Natural killer cell (primary cell): ENCODE measurements at regions not wholly inside any gene's neighbourhood (a gene's known extent, or its start where the extent isn't known, plus 50 kb on each side); places are given as distances from the start of the nearest gene placed in this dataset.

Experiments used
- ATAC-seq, 3 donors: fragments of 150-1000 bp in 2 of 3; fragments of 200-7000 bp in 1 of 3; cut with Tn5 transposase; 1 replicate in 1 of 3; 2 replicates in 2 of 3; pipeline ENCODE4 v1.10.0; 2021; ENCODE audit warnings: mild to moderate bottlenecking in 2 of 3, moderate library complexity in 2 of 3
- DNase-seq, 2 donors: peaks; one replicate each; pipeline versions ENCODE4 v3.0.0 to v3.0.0-alpha.2; 2013 to 2021; ENCODE audit warnings: mixed read lengths in 1 of 2
- H3K27ac ChIP-seq: one replicate; pipeline ENCODE4 v1.5.1; 2013; ENCODE audit warnings: mild to moderate bottlenecking, low read length
- H3K27me3 ChIP-seq: one replicate; pipeline ENCODE4 v1.6.1; 2013; ENCODE audit warnings: low read length; ENCODE audit not compliant: control insufficient read depth, insufficient read depth
- H3K36me3 ChIP-seq: one replicate; pipeline ENCODE4 v1.6.1; 2013; ENCODE audit warnings: low read length; ENCODE audit not compliant: control insufficient read depth, insufficient read depth
- H3K4me1 ChIP-seq: one replicate; pipeline ENCODE4 v1.6.1; 2013; ENCODE audit warnings: low read length; ENCODE audit not compliant: control insufficient read depth, insufficient read depth
- H3K4me3 ChIP-seq: one replicate; pipeline ENCODE4 v1.5.1; 2013; ENCODE audit warnings: low read length
- H3K9me3 ChIP-seq: one replicate; pipeline ENCODE4 v1.6.1; 2013; ENCODE audit warnings: low read length; ENCODE audit not compliant: control insufficient read depth, insufficient read depth
- H3K27ac Mint-ChIP-seq, 2 donors: one replicate each; pipeline ENCODE4 v1.8.0; 2022; ENCODE audit warnings: mild to moderate bottlenecking in 2 of 2, mixed read lengths in 2 of 2, moderate library complexity in 1 of 2
- H3K27me3 Mint-ChIP-seq, 2 donors: one replicate each; pipeline ENCODE4 v1.8.0; 2022; ENCODE audit warnings: low read depth in 2 of 2, mixed read lengths in 2 of 2
- H3K36me3 Mint-ChIP-seq: one replicate; pipeline ENCODE4 v1.8.0; 2022; ENCODE audit warnings: mixed read lengths
- H3K4me1 Mint-ChIP-seq, 2 donors: one replicate each; pipeline ENCODE4 v1.8.0; 2022; ENCODE audit warnings: mixed read lengths in 2 of 2
- H3K4me3 Mint-ChIP-seq: one replicate; pipeline ENCODE4 v1.8.0; 2022; ENCODE audit warnings: mild to moderate bottlenecking, moderate library complexity, mixed read lengths
- H3K9me3 Mint-ChIP-seq, 2 donors: one replicate each; pipeline ENCODE4 v1.8.0; 2022; ENCODE audit warnings: mixed read lengths in 2 of 2
- WGBS: methylation state at CpG from one replicate; pipeline ENCODE4 v1.1.7; 2013; ENCODE audit warnings: missing lambda C conversion rate; ENCODE audit not compliant: insufficient coverage; 5-methylcytosine and 5-hydroxymethylcytosine counted together
- intact Hi-C: fragments of 100-400 bp; cut with micrococcal nuclease; formaldehyde crosslinking; loops from one replicate; pipeline ENCODE4 v1.14.2; 2022
- TF ChIP-seq, protein P1 (sequence below): fragments of 200-600 bp; IDR thresholded peaks from one replicate; pipeline ENCODE4 v1.8.0; 2022; ENCODE audit warnings: antibody characterized with exemption

DNA sequence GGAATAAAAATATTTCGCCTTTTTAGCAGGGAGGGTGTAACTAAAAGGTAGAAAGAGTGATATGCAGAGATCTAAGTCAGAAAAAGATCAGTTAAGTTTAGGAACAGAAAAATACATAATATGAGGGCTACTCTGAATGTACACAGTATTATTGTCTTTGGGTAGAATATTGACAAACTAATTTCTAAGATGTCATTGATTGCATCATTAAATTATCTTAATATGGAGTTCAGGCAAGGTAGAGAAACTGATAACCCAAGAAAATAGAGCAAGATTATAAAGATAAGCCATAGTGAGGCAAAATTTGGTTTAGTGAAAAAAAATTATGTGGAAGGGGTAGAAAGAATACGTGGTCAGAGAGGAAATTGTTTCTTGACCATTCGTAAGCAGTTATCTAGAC lies 629.0 kb upstream of the NXPH2 start:
- Histone ChIP-seq H3K9me3 (peaks cover 16% of the 10 kb centered on the region), H3K36me3 (no peaks in the 10 kb centered on the region), H3K27me3 (no peaks in the 10 kb centered on the region), H3K4me1 (no peaks in the 10 kb centered on the region), H3K4me3 (no peak overlapping the region), H3K27ac (no peak overlapping the region)
- ATAC-seq (no peak), DNase-seq (no peak)
- Mint-ChIP-seq H3K27me3 (no peaks in the 10 kb centered on the region), H3K4me1 (no peaks in the 10 kb centered on the region), H3K27ac (no peak overlapping the region), H3K9me3 (peaks cover 5 to 18% of the 10 kb centered on the region in 2 donors), H3K36me3 (peaks cover 6% of the 10 kb centered on the region), H3K4me3 (no peak overlapping the region)
- TF ChIP-seq, protein P1, sequence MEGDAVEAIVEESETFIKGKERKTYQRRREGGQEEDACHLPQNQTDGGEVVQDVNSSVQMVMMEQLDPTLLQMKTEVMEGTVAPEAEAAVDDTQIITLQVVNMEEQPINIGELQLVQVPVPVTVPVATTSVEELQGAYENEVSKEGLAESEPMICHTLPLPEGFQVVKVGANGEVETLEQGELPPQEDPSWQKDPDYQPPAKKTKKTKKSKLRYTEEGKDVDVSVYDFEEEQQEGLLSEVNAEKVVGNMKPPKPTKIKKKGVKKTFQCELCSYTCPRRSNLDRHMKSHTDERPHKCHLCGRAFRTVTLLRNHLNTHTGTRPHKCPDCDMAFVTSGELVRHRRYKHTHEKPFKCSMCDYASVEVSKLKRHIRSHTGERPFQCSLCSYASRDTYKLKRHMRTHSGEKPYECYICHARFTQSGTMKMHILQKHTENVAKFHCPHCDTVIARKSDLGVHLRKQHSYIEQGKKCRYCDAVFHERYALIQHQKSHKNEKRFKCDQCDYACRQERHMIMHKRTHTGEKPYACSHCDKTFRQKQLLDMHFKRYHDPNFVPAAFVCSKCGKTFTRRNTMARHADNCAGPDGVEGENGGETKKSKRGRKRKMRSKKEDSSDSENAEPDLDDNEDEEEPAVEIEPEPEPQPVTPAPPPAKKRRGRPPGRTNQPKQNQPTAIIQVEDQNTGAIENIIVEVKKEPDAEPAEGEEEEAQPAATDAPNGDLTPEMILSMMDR: no peak
- 58% methylated on average over 3 of the region's 3 CpGs for WGBS
- intact Hi-C loops: no loop called here

DNA sequence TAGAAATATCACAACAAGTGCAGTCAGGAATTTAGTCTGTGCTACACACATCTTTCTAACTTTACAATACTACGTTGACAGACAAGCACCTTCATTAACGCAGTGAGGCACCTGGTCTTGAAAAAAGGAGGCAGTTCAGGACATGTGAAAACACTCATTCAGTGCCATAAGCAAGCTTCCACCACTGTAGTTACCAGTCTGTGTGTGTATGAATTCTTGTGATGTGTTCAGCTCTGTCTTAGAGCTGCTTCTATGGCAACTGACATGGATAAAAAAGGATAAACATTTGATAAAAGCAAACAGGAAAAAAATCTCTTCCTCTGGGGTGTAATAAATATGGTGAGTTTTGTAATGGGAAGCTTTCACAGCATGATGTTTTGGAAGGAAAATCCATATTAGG lies 623.8 kb upstream of the NXPH2 start:
- no peak for DNase-seq
- Histone ChIP-seq H3K27me3 (no peaks in the 10 kb centered on the region), H3K4me1 (no peaks in the 10 kb centered on the region), H3K36me3 (no peaks in the 10 kb centered on the region), H3K27ac (no peak overlapping the region), H3K9me3 (peaks cover 8% of the 10 kb centered on the region), H3K4me3 (no peak overlapping the region)
- peaks cover 16 to 28% of the 10 kb centered on the region in 2 donors for H3K9me3 Mint-ChIP-seq
- TF ChIP-seq, protein P1: no peak
- no peak for ATAC-seq
- H3K4me3 Mint-ChIP-seq: no peak overlapping the region
- intact Hi-C loops: no loop called here
- no peaks in the 10 kb centered on the region for H3K4me1 Mint-ChIP-seq
- H3K27ac Mint-ChIP-seq: no peak overlapping the region
- 92% methylated on average over 2 of the region's 2 CpGs for WGBS
- H3K36me3 Mint-ChIP-seq: peaks cover 6% of the 10 kb centered on the region
- no peaks in the 10 kb centered on the region for H3K27me3 Mint-ChIP-seq

DNA sequence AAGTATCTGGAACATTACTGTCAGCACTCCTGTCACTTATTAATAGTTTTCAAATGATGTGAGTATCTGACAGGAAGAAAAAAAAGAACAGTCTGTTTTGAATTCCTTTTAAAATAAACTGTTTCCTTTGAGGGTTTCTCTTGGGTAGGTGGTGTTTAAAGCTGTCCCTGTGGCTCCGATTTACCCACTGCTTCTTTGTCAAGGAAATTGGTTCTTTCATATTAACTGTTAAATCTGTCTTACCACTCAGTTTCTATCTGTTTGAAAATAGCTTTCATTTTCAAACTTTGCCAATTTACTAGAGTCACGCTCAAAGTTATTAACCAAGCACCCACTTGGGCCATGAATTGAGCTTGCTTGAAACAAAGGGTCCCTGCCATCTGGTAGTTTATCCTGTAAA lies 614.6 kb upstream of the NXPH2 start:
- 92% methylated on average over 1 of the region's 2 CpGs for WGBS
- ATAC-seq: no peak

DNA sequence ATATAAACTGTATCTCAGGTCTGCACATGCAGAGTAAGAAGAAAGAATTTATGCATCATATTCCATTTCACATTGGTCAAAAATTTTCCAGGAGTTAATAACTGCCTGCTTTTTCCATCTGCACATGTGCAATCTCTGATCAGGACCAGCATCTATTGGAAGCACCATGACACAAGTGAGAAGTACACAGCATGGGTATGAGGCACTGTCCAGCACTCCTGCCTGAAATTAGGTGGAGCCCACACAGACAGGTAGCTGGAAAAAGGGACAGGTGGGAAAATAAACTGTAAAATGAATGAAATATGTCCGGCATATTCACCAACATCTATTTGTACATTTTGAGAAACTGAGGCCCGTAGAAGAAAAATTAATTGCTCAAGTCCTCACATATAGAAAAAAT lies 609.2 kb upstream of the NXPH2 start:
- TF ChIP-seq, protein P1: no peak
- ATAC-seq: no peak
- Mint-ChIP-seq H3K4me3 (no peak overlapping the region), H3K4me1 (no peaks in the 10 kb centered on the region), H3K27me3 (no peaks in the 10 kb centered on the region), H3K36me3 (peaks cover 9% of the 10 kb centered on the region), H3K27ac (no peak overlapping the region), H3K9me3 (peaks cover 14 to 23% of the 10 kb centered on the region in 2 donors)
- WGBS: 60% methylated on average over 1 of the region's 2 CpGs
- Histone ChIP-seq H3K4me1 (no peaks in the 10 kb centered on the region), H3K9me3 (no peaks in the 10 kb centered on the region), H3K36me3 (no peaks in the 10 kb centered on the region), H3K4me3 (no peak overlapping the region), H3K27me3 (no peaks in the 10 kb centered on the region), H3K27ac (no peak overlapping the region)
- intact Hi-C loops: no loop called here
- no peak for DNase-seq

More for the DNA sequence above, 614.6 kb upstream of the NXPH2 start:
- H3K9me3 Mint-ChIP-seq: peaks cover 11 to 16% of the 10 kb centered on the region in 2 donors
- intact Hi-C loops: no loop called here
- DNase-seq: no peak
- TF ChIP-seq, protein P1: no peak
- Histone ChIP-seq H3K4me1 (no peaks in the 10 kb centered on the region), H3K27me3 (no peaks in the 10 kb centered on the region), H3K9me3 (no peaks in the 10 kb centered on the region), H3K36me3 (no peaks in the 10 kb centered on the region), H3K27ac (no peak overlapping the region), H3K4me3 (no peak overlapping the region)
- peaks cover 7% of the 10 kb centered on the region for H3K36me3 Mint-ChIP-seq
- no peak overlapping the region for H3K4me3 Mint-ChIP-seq
- no peak overlapping the region for H3K27ac Mint-ChIP-seq
- H3K27me3 Mint-ChIP-seq: no peaks in the 10 kb centered on the region
- H3K4me1 Mint-ChIP-seq: no peaks in the 10 kb centered on the region
